OCI-LY7 (cell line): ENCODE measurements at regions not wholly inside any gene's neighbourhood (a gene's known extent, or its start where the extent isn't known, plus 50 kb on each side); places are given as distances from the start of the nearest gene placed in this dataset.

Experiments
- BruUV-seq: library from RNA; stranded (reverse); fragments of 400-500 nt; replicated peaks from 2 replicates; lab custom pipeline; 2021; lab: Mats Ljungman, UMichigan
- CTCF ChIA-PET: fragments of 300-600 bp; sonication (Branson Sonifier 250); formaldehyde crosslinking; loops from one replicate; lab custom pipeline; 2022; ENCODE audit warnings: antibody characterized with exemption; ENCODE audit not compliant: unreplicated experiment; lab: Charles Lee
- POLR2A ChIA-PET: fragments of 300-600 bp; sonication (Branson Sonifier 250); formaldehyde crosslinking; loops from one replicate; lab custom pipeline; 2022; ENCODE audit warnings: antibody characterized with exemption; lab: Charles Lee
- DNase-seq: peaks from one replicate; pipeline ENCODE4 v3.0.0-alpha.2; 2015; ENCODE audit warnings: low spot score
- H2AFZ ChIP-seq: fragments of 200-600 bp; sonication (generic), shearing (Covaris generic); 2 replicates; pipeline ENCODE4 v1.6.1; 2014; ENCODE audit warnings: mild to moderate bottlenecking, antibody characterized with exemption, low read length, moderate library complexity
- H3K27ac ChIP-seq: fragments of 200-600 bp; sonication (generic); 2 replicates; pipeline ENCODE4 v1.5.1; 2014; ENCODE audit warnings: mixed run types, low read depth, mild to moderate bottlenecking, moderate library complexity, low read length, inconsistent platforms; ENCODE audit not compliant: poor library complexity, severe bottlenecking
- H3K36me3 ChIP-seq: fragments of 200-600 bp; sonication (generic); 2 replicates; pipeline ENCODE4 v1.6.1; 2014; ENCODE audit warnings: mild to moderate bottlenecking, antibody characterized with exemption, low read length, moderate library complexity, mixed read lengths; ENCODE audit not compliant: insufficient read depth
- H3K4me1 ChIP-seq: fragments of 200-600 bp; sonication (generic); 2 replicates; pipeline ENCODE4 v1.5.1; 2014; ENCODE audit warnings: mild to moderate bottlenecking, low read length; ENCODE audit not compliant: insufficient read depth, poor library complexity, severe bottlenecking
- H3K4me2 ChIP-seq: fragments of 200-600 bp; sonication (generic); 2 replicates; pipeline ENCODE4 v1.6.1; 2014; ENCODE audit warnings: mild to moderate bottlenecking, low read length
- H3K4me3 ChIP-seq: fragments of 200-600 bp; sonication (generic); 2 replicates; pipeline ENCODE4 v1.5.1; 2014; ENCODE audit warnings: mild to moderate bottlenecking, low read depth, low read length; ENCODE audit not compliant: poor library complexity, severe bottlenecking
- H3K79me2 ChIP-seq: fragments of 200-600 bp; sonication (generic); 2 replicates; pipeline ENCODE4 v1.6.1; 2016; ENCODE audit warnings: low read depth, mild to moderate bottlenecking, low read length, moderate library complexity, mixed read lengths; ENCODE audit not compliant: insufficient read depth
- H3K9me2 ChIP-seq: fragments of 200-600 bp; sonication (generic); 2 replicates; pipeline ENCODE4 v1.6.1; 2016; ENCODE audit warnings: mild to moderate bottlenecking, low read length, mixed read lengths; ENCODE audit not compliant: insufficient read depth
- H3K9me3 ChIP-seq: fragments of 200-600 bp; sonication (generic); 2 replicates; pipeline ENCODE4 v1.6.1; 2014; ENCODE audit warnings: mild to moderate bottlenecking, mixed run types, low read length, mixed read lengths
- H4K20me1 ChIP-seq: fragments of 200-600 bp; sonication (generic); 2 replicates; pipeline ENCODE4 v1.6.1; 2014; ENCODE audit warnings: mild to moderate bottlenecking, antibody characterized with exemption, low read length, moderate library complexity, mixed read lengths; ENCODE audit not compliant: insufficient read depth
- EZH2phosphoT487 ChIP-seq: fragments of 200-600 bp; sonication (generic); IDR thresholded peaks from 2 replicates; pipeline ENCODE4 v1.6.1; 2018; ENCODE audit warnings: low read depth, borderline replicate concordance, mild to moderate bottlenecking, mixed run types, antibody characterized with exemption, low read length, moderate library complexity, mixed read lengths
- intact Hi-C: fragments of 100-400 bp; cut with micrococcal nuclease; formaldehyde crosslinking; loops from one replicate; pipeline ENCODE4 v1.10.0; 2022; ENCODE audit not compliant: unreplicated experiment
- TF ChIP-seq, protein P1 (sequence below): fragments of 200-600 bp; sonication (generic); conservative IDR thresholded peaks from 2 replicates; pipeline ENCODE4 v1.5.1; 2014; ENCODE audit warnings: mild to moderate bottlenecking, antibody characterized with exemption, low read length, moderate library complexity, mixed read lengths

DNA sequence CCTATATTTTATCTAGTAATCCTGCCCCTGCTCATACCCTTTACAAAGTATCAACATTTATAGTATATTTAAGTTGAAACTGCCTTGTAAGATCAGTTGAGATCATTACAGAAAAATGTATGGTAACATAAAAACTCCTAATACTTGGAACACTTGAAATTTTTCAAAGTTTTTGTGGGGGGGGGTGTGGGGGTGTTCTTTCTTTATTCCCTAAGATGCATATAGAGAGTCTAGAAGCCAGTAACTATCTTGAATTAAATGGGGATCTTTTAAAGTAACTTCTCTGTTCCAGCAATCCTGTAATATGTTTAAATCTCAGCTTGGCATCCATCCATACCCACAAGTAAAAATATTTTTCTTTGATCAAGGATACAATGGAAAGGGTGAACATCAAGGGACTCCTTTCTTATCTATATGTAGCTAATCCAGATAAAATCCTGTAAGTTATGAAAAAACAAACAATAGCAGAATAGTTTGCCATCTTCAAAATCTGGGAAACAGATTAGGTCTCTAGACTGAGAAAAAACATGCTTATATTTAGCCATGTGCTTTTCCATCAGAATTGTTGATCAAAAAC, 455.3 kb downstream of the MEIS1 start:
- no peaks in the 10 kb centered on the region for H3K9me2 ChIP-seq
- H3K36me3 ChIP-seq = no peaks in the 10 kb centered on the region
- no peak for DNase-seq
- H3K27ac ChIP-seq = no peak overlapping the region
- BruUV-seq = no TSS peak
- no peak overlapping the region for H3K4me3 ChIP-seq
- no peak for TF ChIP-seq EZH2phosphoT487
- TF ChIP-seq, protein P1, sequence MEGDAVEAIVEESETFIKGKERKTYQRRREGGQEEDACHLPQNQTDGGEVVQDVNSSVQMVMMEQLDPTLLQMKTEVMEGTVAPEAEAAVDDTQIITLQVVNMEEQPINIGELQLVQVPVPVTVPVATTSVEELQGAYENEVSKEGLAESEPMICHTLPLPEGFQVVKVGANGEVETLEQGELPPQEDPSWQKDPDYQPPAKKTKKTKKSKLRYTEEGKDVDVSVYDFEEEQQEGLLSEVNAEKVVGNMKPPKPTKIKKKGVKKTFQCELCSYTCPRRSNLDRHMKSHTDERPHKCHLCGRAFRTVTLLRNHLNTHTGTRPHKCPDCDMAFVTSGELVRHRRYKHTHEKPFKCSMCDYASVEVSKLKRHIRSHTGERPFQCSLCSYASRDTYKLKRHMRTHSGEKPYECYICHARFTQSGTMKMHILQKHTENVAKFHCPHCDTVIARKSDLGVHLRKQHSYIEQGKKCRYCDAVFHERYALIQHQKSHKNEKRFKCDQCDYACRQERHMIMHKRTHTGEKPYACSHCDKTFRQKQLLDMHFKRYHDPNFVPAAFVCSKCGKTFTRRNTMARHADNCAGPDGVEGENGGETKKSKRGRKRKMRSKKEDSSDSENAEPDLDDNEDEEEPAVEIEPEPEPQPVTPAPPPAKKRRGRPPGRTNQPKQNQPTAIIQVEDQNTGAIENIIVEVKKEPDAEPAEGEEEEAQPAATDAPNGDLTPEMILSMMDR = no peak
- no peak overlapping the region for H3K4me2 ChIP-seq
- H3K4me1 ChIP-seq = no peaks in the 10 kb centered on the region
- H4K20me1 ChIP-seq = no peaks in the 10 kb centered on the region
- no peaks in the 10 kb centered on the region for H3K9me3 ChIP-seq
- H2AFZ ChIP-seq = no peak overlapping the region
- no peaks in the 10 kb centered on the region for H3K79me2 ChIP-seq
- ChIA-PET POLR2A (no interaction called here), CTCF (no interaction called here)
- intact Hi-C loops = no loop called here

DNA sequence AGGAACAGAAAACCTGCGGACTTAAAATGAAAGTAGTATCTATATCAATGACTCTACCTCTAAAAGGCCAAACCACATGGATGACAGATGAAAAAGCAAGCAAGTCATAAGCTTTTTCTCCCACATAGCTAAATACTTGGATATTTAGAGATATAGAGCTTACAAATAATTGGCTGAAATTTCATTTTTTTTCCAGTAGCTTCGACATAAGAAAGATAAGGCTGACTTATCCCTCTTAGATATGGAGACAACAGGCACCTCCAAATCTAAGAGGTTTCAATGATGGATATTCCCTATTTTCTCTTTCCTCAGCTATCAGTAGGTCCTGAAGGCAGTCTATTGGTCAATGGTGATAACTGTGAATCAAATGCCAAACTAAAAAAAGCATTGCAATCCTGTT, 460.3 kb downstream of the MEIS1 start:
- Histone ChIP-seq H2AFZ (no peak overlapping the region), H3K4me2 (no peak overlapping the region), H3K79me2 (no peaks in the 10 kb centered on the region), H3K36me3 (no peaks in the 10 kb centered on the region), H3K9me3 (no peaks in the 10 kb centered on the region), H3K27ac (no peak overlapping the region), H3K9me2 (no peaks in the 10 kb centered on the region), H3K4me1 (no peaks in the 10 kb centered on the region), H3K4me3 (no peak overlapping the region), H4K20me1 (no peaks in the 10 kb centered on the region)
- no peak for TF ChIP-seq EZH2phosphoT487
- TF ChIP-seq, protein P1 = no peak
- BruUV-seq = no TSS peak
- ChIA-PET CTCF (no interaction called here), POLR2A (no interaction called here)
- intact Hi-C loops = no loop called here
- no peak for DNase-seq

DNA sequence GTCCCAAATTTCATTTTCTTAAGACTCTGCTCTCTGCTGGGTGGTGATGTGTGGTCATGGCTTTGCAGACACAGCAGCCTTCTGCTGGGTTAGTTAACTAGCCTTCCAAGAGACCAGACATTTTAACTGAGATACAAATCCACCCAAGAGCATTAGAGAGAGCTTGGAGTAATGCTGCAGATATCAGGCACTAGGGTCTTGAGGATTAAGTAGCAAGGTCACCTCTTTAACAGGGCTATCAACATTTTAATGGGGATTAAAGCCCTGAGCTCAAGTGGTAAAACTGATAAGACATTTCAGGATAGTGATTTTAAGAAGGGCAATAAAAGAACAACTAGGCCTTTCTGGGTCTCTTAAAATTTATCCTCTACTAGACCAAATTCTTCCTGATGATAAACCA, 461.2 kb downstream of the MEIS1 start:
- DNase-seq = no peak
- BruUV-seq = no TSS peak
- no peak overlapping the region for H3K4me3 ChIP-seq
- no peaks in the 10 kb centered on the region for H4K20me1 ChIP-seq
- H2AFZ ChIP-seq = no peak overlapping the region
- H3K9me3 ChIP-seq = no peaks in the 10 kb centered on the region
- ChIA-PET POLR2A (no interaction called here), CTCF (no interaction called here)
- H3K36me3 ChIP-seq = no peaks in the 10 kb centered on the region
- no peaks in the 10 kb centered on the region for H3K4me1 ChIP-seq
- H3K4me2 ChIP-seq = no peak overlapping the region
- intact Hi-C loops = no loop called here
- H3K9me2 ChIP-seq = no peaks in the 10 kb centered on the region
- TF ChIP-seq, protein P1 = no peak
- TF ChIP-seq EZH2phosphoT487 = no peak
- no peak overlapping the region for H3K27ac ChIP-seq
- no peaks in the 10 kb centered on the region for H3K79me2 ChIP-seq
